GM12878 (cell line): ENCODE measurements at regions not wholly inside any gene's neighbourhood (a gene's known extent, or its start where the extent isn't known, plus 50 kb on each side); places are given as distances from the start of the nearest gene placed in this dataset.

Experiments used
- ATAC-seq: fragments of 200-7000 bp; cut with Tn5 transposase; 3 replicates; pipeline ENCODE4 v1.9.1; 2020; ENCODE audit warnings: mild to moderate bottlenecking, moderate library complexity
- BruUV-seq: library from RNA; stranded (reverse); fragments of 400-500 nt; replicated peaks from 2 replicates; lab custom pipeline; 2021; lab: Mats Ljungman, UMichigan
- CTCF ChIA-PET: fragments of 300-600 bp; sonication (Branson Sonifier 250); formaldehyde crosslinking; extraction: SDS; loops from one replicate; lab custom pipeline; 2021; ENCODE audit warnings: inconsistent platforms; lab: Yijun Ruan, JAX
- POLR2A ChIA-PET: fragments of 350-600 bp; formaldehyde crosslinking; extraction: SDS; loops from one replicate; lab custom pipeline; 2021; ENCODE audit warnings: inconsistent platforms; lab: Charles Lee
- RAD21 ChIA-PET: fragments of 300-600 bp; sonication (Branson Sonifier 250); formaldehyde crosslinking; loops from one replicate; lab custom pipeline; 2023; ENCODE audit warnings: antibody characterized with exemption; ENCODE audit not compliant: unreplicated experiment; lab: Charles Lee
- SMC1A ChIA-PET: fragments of 300-600 bp; sonication (Branson Sonifier 250); formaldehyde crosslinking; loops from one replicate; lab custom pipeline; 2023; ENCODE audit not compliant: unreplicated experiment, uncharacterized antibody; lab: Charles Lee
- DNase-seq: peaks from one replicate; pipeline ENCODE4 v3.0.0-alpha.2; 2011; ENCODE audit warnings: low read depth, low spot score
- FAIRE-seq: peaks from 3 replicates; lab custom pipeline; 2011; peaks lifted over from hg19 to GRCh38; lab: Jason Lieb, UNC
- H2AFZ ChIP-seq: 2 replicates; pipeline ENCODE4 v1.6.0; 2011; ENCODE audit warnings: low read depth, low read length, control low read depth; ENCODE audit not compliant: control insufficient read depth
- H3K27ac ChIP-seq: 2 replicates; pipeline ENCODE4 v1.5.1; 2011; ENCODE audit warnings: control low read depth; ENCODE audit not compliant: control insufficient read depth, insufficient read depth
- H3K27me3 ChIP-seq, 2 experiments: replicated peaks in 1 of 2; 2 replicates each; pipeline versions ENCODE4 v1.6.0 to v1.6.1; 2011; ENCODE audit warnings: low read length in 1 of 2; ENCODE audit not compliant: control insufficient read depth in 2 of 2, insufficient read depth in 2 of 2
- H3K36me3 ChIP-seq, 2 experiments: 2 replicates each; pipeline ENCODE4 v1.5.1; 2011; ENCODE audit warnings: low read length in 1 of 2; ENCODE audit not compliant: control insufficient read depth in 2 of 2, insufficient read depth in 2 of 2
- H3K4me1 ChIP-seq: 2 replicates; pipeline ENCODE4 v1.6.1; 2011; ENCODE audit warnings: mild to moderate bottlenecking, low read length, moderate library complexity, mixed read lengths; ENCODE audit not compliant: control insufficient read depth, insufficient read depth
- H3K4me2 ChIP-seq: 2 replicates; pipeline ENCODE4 v1.6.0; 2011; ENCODE audit warnings: control low read depth; ENCODE audit not compliant: control insufficient read depth, insufficient read depth
- H3K4me3 ChIP-seq: fragments of 200-600 bp; sonication (generic); 2 replicates; pipeline ENCODE4 v1.5.1; 2016
- H3K79me2 ChIP-seq: 2 replicates; pipeline ENCODE4 v1.6.0; 2011; ENCODE audit warnings: low read length; ENCODE audit not compliant: control insufficient read depth, insufficient read depth
- H3K9ac ChIP-seq: 2 replicates; pipeline ENCODE4 v1.8.0; 2011; ENCODE audit warnings: low read length, control low read depth, mixed read lengths; ENCODE audit not compliant: control insufficient read depth, insufficient read depth
- H3K9me3 ChIP-seq: replicated peaks from 3 replicates; pipeline ENCODE4 v1.5.1; 2011; ENCODE audit warnings: mild to moderate bottlenecking, low read length; ENCODE audit not compliant: control insufficient read depth, insufficient read depth
- H4K20me1 ChIP-seq: 2 replicates; pipeline ENCODE4 v1.6.0; 2011; ENCODE audit not compliant: control insufficient read depth, insufficient read depth
- BCL3 ChIP-seq: IDR thresholded peaks from 2 replicates; pipeline ENCODE4 v1.6.1; 2011; ENCODE audit warnings: borderline replicate concordance, low read depth, mild to moderate bottlenecking, moderate library complexity, low read length; ENCODE audit not compliant: insufficient read depth, poor library complexity, severe bottlenecking
- GATAD2B ChIP-seq: fragments of 450-650 bp; conservative IDR thresholded peaks from 2 replicates; pipeline ENCODE4 v1.6.1; 2017; ENCODE audit warnings: low read depth, mild to moderate bottlenecking, moderate library complexity
- JUND ChIP-seq: IDR thresholded peaks from 2 replicates; pipeline ENCODE4 v1.6.1; 2012; ENCODE audit warnings: low read depth, mild to moderate bottlenecking, low read length, improper control_type of control experiment, moderate library complexity
- NFXL1 ChIP-seq: fragments of 450-650 bp; IDR thresholded peaks from 2 replicates; pipeline ENCODE4 v1.6.1; 2017; ENCODE audit warnings: antibody characterized with exemption, mild to moderate bottlenecking, borderline replicate concordance
- RAD21 ChIP-seq: IDR thresholded peaks from 2 replicates; pipeline ENCODE4 v1.6.1; 2011; ENCODE audit warnings: mild to moderate bottlenecking, low read depth, low read length, moderate library complexity; ENCODE audit not compliant: insufficient read depth
- SIN3A ChIP-seq: IDR thresholded peaks from 2 replicates; pipeline ENCODE4 v1.6.1; 2012; ENCODE audit warnings: low read depth, low read length, improper control_type of control experiment
- SIX5 ChIP-seq: IDR thresholded peaks from 2 replicates; pipeline ENCODE4 v1.6.1; 2011; ENCODE audit warnings: mild to moderate bottlenecking, low read depth, low read length, moderate library complexity; ENCODE audit not compliant: severe bottlenecking
- SMC3 ChIP-seq: IDR thresholded peaks from 2 replicates; pipeline ENCODE4 v1.6.1; 2011; ENCODE audit warnings: low read length, improper control_type of control experiment, borderline replicate concordance
- SPI1 ChIP-seq: IDR thresholded peaks from 2 replicates; pipeline ENCODE4 v1.6.1; 2011; ENCODE audit warnings: low read depth, mild to moderate bottlenecking, low read length, moderate library complexity, borderline replicate concordance; ENCODE audit not compliant: insufficient read depth
- STAT1 ChIP-seq: fragments of 450-650 bp; conservative IDR thresholded peaks from 2 replicates; pipeline ENCODE4 v1.6.1; 2014; ENCODE audit warnings: antibody characterized with exemption, mild to moderate bottlenecking
- SUZ12 ChIP-seq: fragments of 200-600 bp; sonication (generic); IDR thresholded peaks from one replicate; pipeline ENCODE4 v1.6.1; 2018; ENCODE audit warnings: antibody characterized with exemption, mild to moderate bottlenecking; ENCODE audit not compliant: unreplicated experiment
- ZNF207 ChIP-seq: fragments of 450-650 bp; IDR thresholded peaks from 2 replicates; pipeline ENCODE4 v1.6.1; 2014; ENCODE audit warnings: antibody characterized with exemption, mild to moderate bottlenecking, borderline replicate concordance
- ZNF274 ChIP-seq: IDR thresholded peaks from one replicate; pipeline ENCODE4 v1.8.0; 2011; ENCODE audit not compliant: insufficient read length, insufficient read depth
- WGBS: methylation state at CpG from one replicate; pipeline ENCODE4 v1.1.6; 2016; ENCODE audit warnings: low lambda C conversion rate; ENCODE audit not compliant: insufficient replicate concordance, insufficient coverage; ENCODE audit errors: missing lambda C conversion rate; 5-methylcytosine and 5-hydroxymethylcytosine counted together
- in situ Hi-C: fragments of 300-500 bp; cut with MboI; formaldehyde crosslinking; loops from 9 replicates; pipeline ENCODE4 v1.14.3; 2018; ENCODE audit warnings: mixed read lengths
- intact Hi-C: fragments of 100-400 bp; cut with micrococcal nuclease; formaldehyde crosslinking; loops from one replicate; pipeline ENCODE4 v1.14.2; 2022; ENCODE audit not compliant: unreplicated experiment
- TF ChIP-seq, protein P1 (sequence below): fragments of 450-650 bp; IDR thresholded peaks from 2 replicates; pipeline ENCODE4 v1.6.1; 2017; ENCODE audit warnings: mild to moderate bottlenecking, moderate library complexity
- TF ChIP-seq, protein P2 (sequence below): fragments of 450-650 bp; IDR thresholded peaks from 2 replicates; pipeline ENCODE4 v1.6.1; 2017; ENCODE audit warnings: mild to moderate bottlenecking, low read depth, inconsistent platforms; ENCODE audit not compliant: poor library complexity, severe bottlenecking

DNA sequence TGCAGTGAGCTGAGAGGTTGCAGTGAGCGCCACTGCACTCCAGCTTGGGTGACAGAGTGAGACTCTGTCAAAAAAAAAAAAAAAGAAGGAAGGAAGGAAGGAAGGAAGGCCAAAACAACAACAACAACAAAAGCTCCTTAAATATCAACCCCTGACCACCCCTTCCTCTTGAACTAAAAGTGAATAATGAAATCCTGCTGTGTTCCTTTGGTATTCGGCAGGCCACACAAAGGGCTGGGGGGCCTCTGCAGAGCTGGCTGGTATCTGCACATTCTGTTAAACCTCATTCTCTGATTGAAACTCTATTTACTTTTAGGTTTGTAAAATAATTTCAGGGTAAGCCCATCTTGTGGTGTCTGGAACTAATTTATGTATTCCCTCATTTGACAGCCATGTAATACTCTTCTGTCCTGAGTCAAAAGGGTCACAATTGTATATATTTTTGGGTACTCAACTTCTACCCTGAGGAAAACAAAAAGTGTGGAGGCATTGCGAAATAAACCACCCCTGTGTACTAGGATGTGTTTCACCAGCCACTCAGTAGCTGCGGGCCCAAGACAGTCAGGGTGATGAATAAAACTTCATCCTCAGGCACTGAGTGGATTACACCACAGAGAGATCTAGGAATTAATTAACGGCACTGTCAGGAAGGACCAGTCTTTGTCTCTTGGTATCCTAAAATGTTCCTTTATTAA, 446.4 kb upstream of the PFKP start:
- ChIA-PET CTCF (interaction anchor here (2.3 kb wide), 1 partner anchor 423 kb away, joined by 6 read pairs; no protein-coding TSS in a partner anchor), SMC1A (interaction anchor here (1.2 kb wide), 1 partner anchor 21 kb away, joined by 5 read pairs; no protein-coding TSS in a partner anchor), RAD21 (no interaction called here), POLR2A (no interaction called here)
- Histone ChIP-seq H3K27me3 (no peaks in the 10 kb centered on the region), H3K9ac (no peak overlapping the region), H3K27ac (no peak overlapping the region), H3K36me3 (no peaks in the 10 kb centered on the region), H3K4me1 (no peaks in the 10 kb centered on the region), H4K20me1 (no peaks in the 10 kb centered on the region), H3K4me2 (no peak overlapping the region), H3K4me3 (no peak overlapping the region), H3K9me3 (no peaks in the 10 kb centered on the region), H3K79me2 (no peaks in the 10 kb centered on the region), H2AFZ (no peak overlapping the region)
- ATAC-seq = no peak
- FAIRE-seq = no peak
- in situ Hi-C loops (no loop called here), intact Hi-C loops (no loop called here)
- 40% methylated on average over 5 of the region's 5 CpGs for WGBS
- TF ChIP-seq NFXL1 (no peak), JUND (no peak), BCL3 (no peak), SUZ12 (no peak), SIN3A (no peak), STAT1 (no peak), RAD21 (no peak), SPI1 (no peak), ZNF274 (no peak), GATAD2B (no peak), SMC3 (no peak), SIX5 (no peak), ZNF207 (no peak)
- TF ChIP-seq, protein P1, sequence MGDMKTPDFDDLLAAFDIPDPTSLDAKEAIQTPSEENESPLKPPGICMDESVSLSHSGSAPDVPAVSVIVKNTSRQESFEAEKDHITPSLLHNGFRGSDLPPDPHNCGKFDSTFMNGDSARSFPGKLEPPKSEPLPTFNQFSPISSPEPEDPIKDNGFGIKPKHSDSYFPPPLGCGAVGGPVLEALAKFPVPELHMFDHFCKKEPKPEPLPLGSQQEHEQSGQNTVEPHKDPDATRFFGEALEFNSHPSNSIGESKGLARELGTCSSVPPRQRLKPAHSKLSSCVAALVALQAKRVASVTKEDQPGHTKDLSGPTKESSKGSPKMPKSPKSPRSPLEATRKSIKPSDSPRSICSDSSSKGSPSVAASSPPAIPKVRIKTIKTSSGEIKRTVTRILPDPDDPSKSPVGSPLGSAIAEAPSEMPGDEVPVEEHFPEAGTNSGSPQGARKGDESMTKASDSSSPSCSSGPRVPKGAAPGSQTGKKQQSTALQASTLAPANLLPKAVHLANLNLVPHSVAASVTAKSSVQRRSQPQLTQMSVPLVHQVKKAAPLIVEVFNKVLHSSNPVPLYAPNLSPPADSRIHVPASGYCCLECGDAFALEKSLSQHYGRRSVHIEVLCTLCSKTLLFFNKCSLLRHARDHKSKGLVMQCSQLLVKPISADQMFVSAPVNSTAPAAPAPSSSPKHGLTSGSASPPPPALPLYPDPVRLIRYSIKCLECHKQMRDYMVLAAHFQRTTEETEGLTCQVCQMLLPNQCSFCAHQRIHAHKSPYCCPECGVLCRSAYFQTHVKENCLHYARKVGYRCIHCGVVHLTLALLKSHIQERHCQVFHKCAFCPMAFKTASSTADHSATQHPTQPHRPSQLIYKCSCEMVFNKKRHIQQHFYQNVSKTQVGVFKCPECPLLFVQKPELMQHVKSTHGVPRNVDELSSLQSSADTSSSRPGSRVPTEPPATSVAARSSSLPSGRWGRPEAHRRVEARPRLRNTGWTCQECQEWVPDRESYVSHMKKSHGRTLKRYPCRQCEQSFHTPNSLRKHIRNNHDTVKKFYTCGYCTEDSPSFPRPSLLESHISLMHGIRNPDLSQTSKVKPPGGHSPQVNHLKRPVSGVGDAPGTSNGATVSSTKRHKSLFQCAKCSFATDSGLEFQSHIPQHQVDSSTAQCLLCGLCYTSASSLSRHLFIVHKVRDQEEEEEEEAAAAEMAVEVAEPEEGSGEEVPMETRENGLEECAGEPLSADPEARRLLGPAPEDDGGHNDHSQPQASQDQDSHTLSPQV = no peak
- TF ChIP-seq, protein P2, sequence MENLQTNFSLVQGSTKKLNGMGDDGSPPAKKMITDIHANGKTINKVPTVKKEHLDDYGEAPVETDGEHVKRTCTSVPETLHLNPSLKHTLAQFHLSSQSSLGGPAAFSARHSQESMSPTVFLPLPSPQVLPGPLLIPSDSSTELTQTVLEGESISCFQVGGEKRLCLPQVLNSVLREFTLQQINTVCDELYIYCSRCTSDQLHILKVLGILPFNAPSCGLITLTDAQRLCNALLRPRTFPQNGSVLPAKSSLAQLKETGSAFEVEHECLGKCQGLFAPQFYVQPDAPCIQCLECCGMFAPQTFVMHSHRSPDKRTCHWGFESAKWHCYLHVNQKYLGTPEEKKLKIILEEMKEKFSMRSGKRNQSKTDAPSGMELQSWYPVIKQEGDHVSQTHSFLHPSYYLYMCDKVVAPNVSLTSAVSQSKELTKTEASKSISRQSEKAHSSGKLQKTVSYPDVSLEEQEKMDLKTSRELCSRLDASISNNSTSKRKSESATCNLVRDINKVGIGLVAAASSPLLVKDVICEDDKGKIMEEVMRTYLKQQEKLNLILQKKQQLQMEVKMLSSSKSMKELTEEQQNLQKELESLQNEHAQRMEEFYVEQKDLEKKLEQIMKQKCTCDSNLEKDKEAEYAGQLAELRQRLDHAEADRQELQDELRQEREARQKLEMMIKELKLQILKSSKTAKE = no peak
- BruUV-seq = no TSS peak
- no peak for DNase-seq
